Natural killer cell (primary cell): ENCODE measurements at regions not wholly inside any gene's neighbourhood (a gene's known extent, or its start where the extent isn't known, plus 50 kb on each side); places are given as distances from the start of the nearest gene placed in this dataset.
A peak's percentile ranks its signal among the peaks of the same experiment; 100 is the strongest.

Experiments used
- ATAC-seq, 3 donors: fragments of 150-1000 bp in 2 of 3; fragments of 200-7000 bp in 1 of 3; cut with Tn5 transposase; 1 replicate in 1 of 3; 2 replicates in 2 of 3; pipeline ENCODE4 v1.10.0; 2021; ENCODE audit warnings: mild to moderate bottlenecking in 2 of 3, moderate library complexity in 2 of 3
- DNase-seq, 2 donors: peaks; one replicate each; pipeline versions ENCODE4 v3.0.0 to v3.0.0-alpha.2; 2013 to 2021; ENCODE audit warnings: mixed read lengths in 1 of 2
- H3K27ac ChIP-seq: one replicate; pipeline ENCODE4 v1.5.1; 2013; ENCODE audit warnings: mild to moderate bottlenecking, low read length
- H3K27me3 ChIP-seq: one replicate; pipeline ENCODE4 v1.6.1; 2013; ENCODE audit warnings: low read length; ENCODE audit not compliant: control insufficient read depth, insufficient read depth
- H3K36me3 ChIP-seq: one replicate; pipeline ENCODE4 v1.6.1; 2013; ENCODE audit warnings: low read length; ENCODE audit not compliant: control insufficient read depth, insufficient read depth
- H3K4me1 ChIP-seq: one replicate; pipeline ENCODE4 v1.6.1; 2013; ENCODE audit warnings: low read length; ENCODE audit not compliant: control insufficient read depth, insufficient read depth
- H3K4me3 ChIP-seq: one replicate; pipeline ENCODE4 v1.5.1; 2013; ENCODE audit warnings: low read length
- H3K9me3 ChIP-seq: one replicate; pipeline ENCODE4 v1.6.1; 2013; ENCODE audit warnings: low read length; ENCODE audit not compliant: control insufficient read depth, insufficient read depth
- H3K27ac Mint-ChIP-seq, 2 donors: one replicate each; pipeline ENCODE4 v1.8.0; 2022; ENCODE audit warnings: mild to moderate bottlenecking in 2 of 2, mixed read lengths in 2 of 2, moderate library complexity in 1 of 2
- H3K27me3 Mint-ChIP-seq, 2 donors: one replicate each; pipeline ENCODE4 v1.8.0; 2022; ENCODE audit warnings: low read depth in 2 of 2, mixed read lengths in 2 of 2
- H3K36me3 Mint-ChIP-seq: one replicate; pipeline ENCODE4 v1.8.0; 2022; ENCODE audit warnings: mixed read lengths
- H3K4me1 Mint-ChIP-seq, 2 donors: one replicate each; pipeline ENCODE4 v1.8.0; 2022; ENCODE audit warnings: mixed read lengths in 2 of 2
- H3K4me3 Mint-ChIP-seq: one replicate; pipeline ENCODE4 v1.8.0; 2022; ENCODE audit warnings: mild to moderate bottlenecking, moderate library complexity, mixed read lengths
- H3K9me3 Mint-ChIP-seq, 2 donors: one replicate each; pipeline ENCODE4 v1.8.0; 2022; ENCODE audit warnings: mixed read lengths in 2 of 2
- WGBS: methylation state at CpG from one replicate; pipeline ENCODE4 v1.1.7; 2013; ENCODE audit warnings: missing lambda C conversion rate; ENCODE audit not compliant: insufficient coverage; 5-methylcytosine and 5-hydroxymethylcytosine counted together
- intact Hi-C: fragments of 100-400 bp; cut with micrococcal nuclease; formaldehyde crosslinking; loops from one replicate; pipeline ENCODE4 v1.14.2; 2022
- TF ChIP-seq, protein P1 (sequence below): fragments of 200-600 bp; IDR thresholded peaks from one replicate; pipeline ENCODE4 v1.8.0; 2022; ENCODE audit warnings: antibody characterized with exemption

GRCh38 chr18:6542296-6542695 lies 127.6 kb upstream of the L3MBTL4 start:
- H3K27me3 Mint-ChIP-seq: peaks cover 0 to 10% of the 10 kb centered on the region in 2 donors
- no peaks in the 10 kb centered on the region for H3K4me1 ChIP-seq
- no peaks in the 10 kb centered on the region for H3K4me1 Mint-ChIP-seq
- H3K4me3 Mint-ChIP-seq: no peak overlapping the region
- H3K36me3 ChIP-seq: no peaks in the 10 kb centered on the region
- DNase-seq: no peak
- H3K27me3 ChIP-seq: no peaks in the 10 kb centered on the region
- WGBS: 90% methylated on average over 3 of the region's 5 CpGs
- H3K4me3 ChIP-seq: no peak overlapping the region
- intact Hi-C loops: no loop called here
- no peak for ATAC-seq
- no peaks in the 10 kb centered on the region for H3K9me3 ChIP-seq
- no peak overlapping the region for H3K27ac ChIP-seq
- H3K9me3 Mint-ChIP-seq: no peaks in the 10 kb centered on the region
- no peaks in the 10 kb centered on the region for H3K36me3 Mint-ChIP-seq
- H3K27ac Mint-ChIP-seq: no peak overlapping the region
- TF ChIP-seq, protein P1, sequence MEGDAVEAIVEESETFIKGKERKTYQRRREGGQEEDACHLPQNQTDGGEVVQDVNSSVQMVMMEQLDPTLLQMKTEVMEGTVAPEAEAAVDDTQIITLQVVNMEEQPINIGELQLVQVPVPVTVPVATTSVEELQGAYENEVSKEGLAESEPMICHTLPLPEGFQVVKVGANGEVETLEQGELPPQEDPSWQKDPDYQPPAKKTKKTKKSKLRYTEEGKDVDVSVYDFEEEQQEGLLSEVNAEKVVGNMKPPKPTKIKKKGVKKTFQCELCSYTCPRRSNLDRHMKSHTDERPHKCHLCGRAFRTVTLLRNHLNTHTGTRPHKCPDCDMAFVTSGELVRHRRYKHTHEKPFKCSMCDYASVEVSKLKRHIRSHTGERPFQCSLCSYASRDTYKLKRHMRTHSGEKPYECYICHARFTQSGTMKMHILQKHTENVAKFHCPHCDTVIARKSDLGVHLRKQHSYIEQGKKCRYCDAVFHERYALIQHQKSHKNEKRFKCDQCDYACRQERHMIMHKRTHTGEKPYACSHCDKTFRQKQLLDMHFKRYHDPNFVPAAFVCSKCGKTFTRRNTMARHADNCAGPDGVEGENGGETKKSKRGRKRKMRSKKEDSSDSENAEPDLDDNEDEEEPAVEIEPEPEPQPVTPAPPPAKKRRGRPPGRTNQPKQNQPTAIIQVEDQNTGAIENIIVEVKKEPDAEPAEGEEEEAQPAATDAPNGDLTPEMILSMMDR: no peak

DNA sequence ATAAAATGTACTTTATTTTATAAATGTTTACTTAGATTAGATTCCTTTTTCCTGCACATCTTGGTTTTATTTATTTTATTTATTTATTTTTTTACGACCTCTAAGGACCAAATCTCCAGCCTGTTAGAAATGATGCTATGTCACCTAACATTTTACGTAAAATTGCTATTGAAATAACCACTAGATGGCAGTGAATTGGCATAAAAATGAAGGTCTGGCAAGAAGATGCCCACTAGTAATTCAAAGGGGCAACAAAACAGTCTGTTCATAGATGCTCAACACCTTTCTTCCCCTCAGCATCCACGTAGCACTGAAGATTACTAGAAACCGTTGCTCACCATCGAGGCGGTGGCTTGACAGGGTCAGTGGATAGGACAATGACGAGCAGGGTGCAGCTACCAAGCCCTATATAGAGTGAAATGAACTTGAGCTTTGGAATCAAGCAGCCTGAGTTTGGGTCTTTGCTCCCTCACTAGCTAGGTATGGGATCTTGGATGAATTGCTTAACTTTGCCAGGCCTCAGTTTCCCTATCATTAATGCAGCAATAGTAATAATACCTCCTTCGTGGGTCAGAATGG lies 128.7 kb upstream of the L3MBTL4 start:
- ATAC-seq (no peak), DNase-seq (no peak)
- no peaks in the 10 kb centered on the region for H3K36me3 ChIP-seq
- H3K4me1 ChIP-seq: no peaks in the 10 kb centered on the region
- Mint-ChIP-seq H3K27me3 (peaks cover 0 to 10% of the 10 kb centered on the region in 2 donors), H3K27ac (no peak overlapping the region), H3K4me3 (no peak overlapping the region), H3K4me1 (no peaks in the 10 kb centered on the region), H3K36me3 (no peaks in the 10 kb centered on the region), H3K9me3 (no peaks in the 10 kb centered on the region)
- no peak overlapping the region for H3K4me3 ChIP-seq
- WGBS: 48% methylated on average over 7 of the region's 8 CpGs
- H3K9me3 ChIP-seq: no peaks in the 10 kb centered on the region
- H3K27me3 ChIP-seq: no peaks in the 10 kb centered on the region
- intact Hi-C loops: no loop called here
- TF ChIP-seq, protein P1: peak; percentile 24
- H3K27ac ChIP-seq: no peak overlapping the region

- Histone ChIP-seq H3K27me3 (no peaks in the 10 kb centered on the region), H3K4me1 (no peaks in the 10 kb centered on the region), H3K9me3 (no peaks in the 10 kb centered on the region), H3K27ac (no peak overlapping the region), H3K36me3 (no peaks in the 10 kb centered on the region), H3K4me3 (no peak overlapping the region)
- ATAC-seq: no peak
- Mint-ChIP-seq H3K36me3 (no peaks in the 10 kb centered on the region), H3K27ac (no peak overlapping the region), H3K27me3 (peaks cover 0 to 3% of the 10 kb centered on the region in 2 donors), H3K9me3 (peaks cover 0 to 2% of the 10 kb centered on the region in 2 donors), H3K4me3 (no peak overlapping the region), H3K4me1 (no peaks in the 10 kb centered on the region)
- TF ChIP-seq, protein P1: no peak
- intact Hi-C loops: no loop called here
- whole genome bisulfite sequencing: 87% methylated on average over 2 of the region's 4 CpGs
- DNase-seq: no peak
Observed at GRCh38 chr18:6546229-6546628, 131.5 kb upstream of the L3MBTL4 start.

- no peak for DNase-seq
- Histone ChIP-seq H3K27me3 (no peaks in the 10 kb centered on the region), H3K4me3 (no peak overlapping the region), H3K36me3 (no peaks in the 10 kb centered on the region), H3K9me3 (no peaks in the 10 kb centered on the region), H3K4me1 (no peaks in the 10 kb centered on the region), H3K27ac (no peak overlapping the region)
- Mint-ChIP-seq H3K27ac (no peak overlapping the region), H3K9me3 (peaks cover 0 to 3% of the 10 kb centered on the region in 2 donors), H3K27me3 (peaks cover 0 to 3% of the 10 kb centered on the region in 2 donors), H3K36me3 (no peaks in the 10 kb centered on the region), H3K4me3 (no peak overlapping the region), H3K4me1 (no peaks in the 10 kb centered on the region)
- ATAC-seq: no peak
- whole genome bisulfite sequencing: no CpG with 5 or more reads among the region's 1 CpG
- intact Hi-C loops: no loop called here
- TF ChIP-seq, protein P1: no peak
Observed at GRCh38 chr18:6547476-6547875, 132.8 kb upstream of the L3MBTL4 start.
